NCI-H2081 treated with DMSO at 0.1 percent for 48 hours (cell line): ENCODE measurements at regions not wholly inside any gene's neighbourhood (a gene's known extent, or its start where the extent isn't known, plus 50 kb on each side); places are given as distances from the start of the nearest gene placed in this dataset.

Experiments used
- DNase-seq: peaks from one replicate; lab custom pipeline; 2025; lab: John Stamatoyannopoulos, UW

GRCh38 chr3:94258851-94259250, 196.0 kb downstream of the NSUN3 start:
- DNase-seq = no peak

- no peak for DNase-seq
These were observed 196.4 kb downstream of the NSUN3 start for GRCh38 chr3:94259291-94259690.

- DNase-seq = no peak
These were observed 206.9 kb downstream of the NSUN3 start for GRCh38 chr3:94269763-94270162.

GRCh38 chr3:94272016-94272415, 209.2 kb downstream of the NSUN3 start:
- no peak for DNase-seq

GRCh38 chr3:94280958-94281357, 218.1 kb downstream of the NSUN3 start:
- no peak for DNase-seq

- DNase-seq = peak; percentile 6
These were observed 223.0 kb downstream of the NSUN3 start for GRCh38 chr3:94285872-94286271.

GRCh38 chr3:94291686-94292085, 228.8 kb downstream of the NSUN3 start:
- no peak for DNase-seq

- DNase-seq = no peak
These were observed 229.3 kb downstream of the NSUN3 start for GRCh38 chr3:94292151-94292550.

- no peak for DNase-seq
These were observed 230.9 kb downstream of the NSUN3 start for GRCh38 chr3:94293793-94294195.

GRCh38 chr3:94294806-94295205, 231.9 kb downstream of the NSUN3 start:
- no peak for DNase-seq

GRCh38 chr3:94299716-94300115, 236.9 kb downstream of the NSUN3 start:
- DNase-seq = no peak

GRCh38 chr3:94301366-94301765, 238.5 kb downstream of the NSUN3 start:
- no peak for DNase-seq

GRCh38 chr3:94303266-94303665, 240.4 kb downstream of the NSUN3 start:
- DNase-seq = no peak

GRCh38 chr3:94303897-94304296, 241.0 kb downstream of the NSUN3 start:
- no peak for DNase-seq

- DNase-seq = no peak
These were observed 242.1 kb downstream of the NSUN3 start for GRCh38 chr3:94304954-94305353.

- no peak for DNase-seq
These were observed 243.2 kb downstream of the NSUN3 start for GRCh38 chr3:94305835-94306611.

GRCh38 chr3:94307588-94307987, 244.7 kb downstream of the NSUN3 start:
- DNase-seq = no peak

GRCh38 chr3:94308767-94309166, 245.9 kb downstream of the NSUN3 start:
- DNase-seq = no peak

GRCh38 chr3:94310341-94311135, 247.7 kb downstream of the NSUN3 start:
- no peak for DNase-seq

GRCh38 chr3:94311651-94312050, 248.8 kb downstream of the NSUN3 start:
- DNase-seq = no peak

- no peak for DNase-seq
These were observed 251.5 kb downstream of the NSUN3 start for GRCh38 chr3:94314218-94314883.

GRCh38 chr3:94317017-94317416, 254.2 kb downstream of the NSUN3 start:
- DNase-seq = no peak

- no peak for DNase-seq
These were observed 260.7 kb downstream of the NSUN3 start for GRCh38 chr3:94323596-94323995.
